ENCODE measurements at regions not wholly inside any gene's neighbourhood (a gene's known extent, or its start where the extent isn't known, plus 50 kb on each side); places are given as distances from the start of the nearest gene placed in this dataset.
"Not testable (repeated sequence)": the region's sequence is repeated elsewhere in the genome, so short reads cannot be mapped to it uniquely, and the experiment has no call there.

- DNase-seq = no peak
- Histone ChIP-seq H3K4me1 (replicated peaks in 1 of 2) (no peaks in the 10 kb centered on the region), H3K27me3 (no peaks in the 10 kb centered on the region), H3K9me3 (replicated peaks in 1 of 3) (no peaks in the 10 kb centered on the region), H3K4me3 (no peak overlapping the region), H3K27ac (no peak overlapping the region), H3K36me3 (replicated peaks in 1 of 2) (no peaks in the 10 kb centered on the region)
- TF ChIP-seq CTCF (IDR thresholded peaks at IDR 0.05) (no peak), POLR2A (IDR thresholded peaks at IDR 0.05) (no peak)
- 62 to 70% (median 64%) methylated on average over 1 of the region's 1 CpG for WGBS, 4 donors
- intact Hi-C loops (cut with DNase I) = no loop called here
Measured at GRCh38 chr13:56515441-56515840, 625.3 kb upstream of the PRR20A start.

GRCh38 chr13:56528040-56528790, 612.5 kb upstream of the PRR20A start:
- WGBS, 4 donors = 29 to 43% (median 32%) methylated on average over 1 of the region's 1 CpG
- no peak overlapping the region for H3K4me3 ChIP-seq
- no peak overlapping the region for H3K27ac ChIP-seq
- TF ChIP-seq CTCF (IDR thresholded peaks at IDR 0.05) = no peak
- TF ChIP-seq POLR2A (IDR thresholded peaks at IDR 0.05) = no peak
- H3K27me3 ChIP-seq = no peaks in the 10 kb centered on the region
- no peaks in the 10 kb centered on the region for H3K36me3 ChIP-seq (replicated peaks in 1 of 2)
- H3K4me1 ChIP-seq (replicated peaks in 1 of 2) = no peaks in the 10 kb centered on the region
- intact Hi-C loops (cut with DNase I) = no loop called here
- no peak for DNase-seq
- no peaks in the 10 kb centered on the region for H3K9me3 ChIP-seq (replicated peaks in 1 of 3)

- no peaks in the 10 kb centered on the region for H3K4me1 ChIP-seq (replicated peaks in 1 of 2)
- WGBS, 4 donors = 73 to 84% (median 76%) methylated on average over 1 of the region's 1 CpG
- no peak overlapping the region for H3K4me3 ChIP-seq
- no peaks in the 10 kb centered on the region for H3K36me3 ChIP-seq (replicated peaks in 1 of 2)
- TF ChIP-seq CTCF (IDR thresholded peaks at IDR 0.05) = no peak
- TF ChIP-seq POLR2A (IDR thresholded peaks at IDR 0.05) = no peak
- H3K9me3 ChIP-seq (replicated peaks in 1 of 3) = no peaks in the 10 kb centered on the region
- intact Hi-C loops (cut with DNase I) = no loop called here
- H3K27ac ChIP-seq = no peak overlapping the region
- DNase-seq = no peak
- H3K27me3 ChIP-seq = no peaks in the 10 kb centered on the region
Measured at GRCh38 chr13:56530096-56530495, 610.6 kb upstream of the PRR20A start.

- 83 to 95% (median 92%) methylated on average over 11 of the region's 11 CpGs for WGBS, 4 donors
- H3K4me1 ChIP-seq (replicated peaks in 1 of 2); H3K27ac ChIP-seq; H3K4me3 ChIP-seq; intact Hi-C loops (cut with DNase I); H3K27me3 ChIP-seq; DNase-seq; H3K9me3 ChIP-seq (replicated peaks in 1 of 3); H3K36me3 ChIP-seq (replicated peaks in 1 of 2): not testable (repeated sequence)
Measured at GRCh38 chr13:56547921-56548320, 592.8 kb upstream of the PRR20A start.

GRCh38 chr13:56558698-56559320, 581.9 kb upstream of the PRR20A start:
- Histone ChIP-seq H3K9me3 (replicated peaks in 1 of 3) (no peaks in the 10 kb centered on the region), H3K4me1 (replicated peaks in 1 of 2) (no peaks in the 10 kb centered on the region), H3K27ac (no peak overlapping the region), H3K4me3 (no peak overlapping the region), H3K36me3 (replicated peaks in 1 of 2) (no peaks in the 10 kb centered on the region), H3K27me3 (no peaks in the 10 kb centered on the region)
- 72 to 83% (median 75%) methylated on average over 4 of the region's 4 CpGs for WGBS, 4 donors
- intact Hi-C loops (cut with DNase I) = no loop called here
- TF ChIP-seq CTCF (IDR thresholded peaks at IDR 0.05) = no peak
- no peak for TF ChIP-seq POLR2A (IDR thresholded peaks at IDR 0.05)
- DNase-seq = no peak
